Prostate gland (tissue), 2 donors: ENCODE measurements at regions not wholly inside any gene's neighbourhood (a gene's known extent, or its start where the extent isn't known, plus 50 kb on each side); places are given as distances from the start of the nearest gene placed in this dataset.
"Not testable (repeated sequence)": the region's sequence is repeated elsewhere in the genome, so short reads cannot be mapped to it uniquely, and the experiment has no call there.

Source experiments
- DNase-seq: peaks from one replicate; pipeline ENCODE4 v3.0.0-alpha.2; 2019; ENCODE audit warnings: low spot score
- H3K27ac ChIP-seq, 2 donors: fragments of 200-600 bp; sonication (generic); 2 replicates each; pipeline ENCODE4 v1.5.1; 2017 to 2019
- H3K27me3 ChIP-seq: fragments of 200-600 bp; sonication (generic); replicated peaks from 2 replicates; pipeline ENCODE4 v1.5.1; 2019; ENCODE audit not compliant: insufficient read depth
- H3K36me3 ChIP-seq, 2 donors: fragments of 200-600 bp; sonication (generic); 1 replicate in 1 of 2; 2 replicates in 1 of 2; pipeline versions ENCODE4 v1.5.1 to v1.8.1; 2017 to 2019
- H3K4me1 ChIP-seq: fragments of 200-600 bp; sonication (generic); replicated peaks from 2 replicates; pipeline ENCODE4 v1.5.1; 2019
- H3K4me3 ChIP-seq, 2 donors: fragments of 200-600 bp; sonication (generic); 2 replicates each; pipeline ENCODE4 v1.5.1; 2017 to 2019
- H3K9me3 ChIP-seq: fragments of 200-600 bp; sonication (generic); 2 replicates; pipeline ENCODE4 v1.5.1; 2017
- CTCF ChIP-seq, 4 experiments: fragments of 200-600 bp in 2 of 4; fragments of 450-650 bp in 2 of 4; sonication (generic) in 2 of 4; IDR thresholded peaks; 1 replicate in 3 of 4; 2 replicates in 1 of 4; pipeline ENCODE4 v1.5.1; 2016 to 2019; ENCODE audit warnings: antibody characterized with exemption in 4 of 4, mild to moderate bottlenecking in 2 of 4, moderate library complexity in 2 of 4
- POLR2A ChIP-seq: fragments of 450-650 bp; IDR thresholded peaks from one replicate; pipeline ENCODE4 v1.6.1; 2016; ENCODE audit warnings: antibody characterized with exemption, mild to moderate bottlenecking
- POLR2AphosphoS5 ChIP-seq: sonication (generic); formaldehyde crosslinking; IDR thresholded peaks from one replicate; pipeline ENCODE4 v1.6.1; 2017; ENCODE audit warnings: antibody characterized with exemption
- WGBS: methylation state at CpG from one replicate; pipeline ENCODE4 v1.1.5; 2018; 5-methylcytosine and 5-hydroxymethylcytosine counted together
- intact Hi-C: fragments of 100-400 bp; cut with DNase I; formaldehyde crosslinking; loops from one replicate; pipeline ENCODE4 v1.14.2; 2022

- Histone ChIP-seq H3K27me3 (no peaks in the 10 kb centered on the region), H3K27ac (no peak overlapping the region), H3K9me3 (no peaks in the 10 kb centered on the region), H3K36me3 (no peaks in the 10 kb centered on the region), H3K4me3 (no peak overlapping the region), H3K4me1 (no peaks in the 10 kb centered on the region)
- WGBS: 69% methylated on average over 6 of the region's 6 CpGs
- no peak for DNase-seq
- TF ChIP-seq CTCF (IDR thresholded peaks at IDR 0.05): no peak
- no peak for TF ChIP-seq POLR2AphosphoS5
- no peak for TF ChIP-seq POLR2A
- intact Hi-C loops: no loop called here
Measured at GRCh38 chr10:36780158-36780557, 345.2 kb upstream of the ANKRD30A start.

GRCh38 chr10:36779238-36779846, 346.1 kb upstream of the ANKRD30A start:
- no peaks in the 10 kb centered on the region for H3K9me3 ChIP-seq

GRCh38 chr10:36778651-36779050, 346.7 kb upstream of the ANKRD30A start:
- intact Hi-C loops: loop anchor here (2.0 kb wide), 1 partner anchor 1144 kb away; no protein-coding TSS in a partner anchor

More at GRCh38 chr10:36779238-36779846, 346.1 kb upstream of the ANKRD30A start:
- no peak overlapping the region for H3K4me3 ChIP-seq
- DNase-seq: no peak
- no peaks in the 10 kb centered on the region for H3K4me1 ChIP-seq
- peak in 3 of 4 experiments; percentile 27 to 55 (median 51) for TF ChIP-seq CTCF (IDR thresholded peaks at IDR 0.05)
- TF ChIP-seq POLR2AphosphoS5: no peak
- H3K27me3 ChIP-seq: no peaks in the 10 kb centered on the region
- no peak overlapping the region for H3K27ac ChIP-seq
- no peaks in the 10 kb centered on the region for H3K36me3 ChIP-seq
- intact Hi-C loops: loop anchor here (2.0 kb wide), 1 partner anchor 1145 kb away; no protein-coding TSS in a partner anchor
- 17% methylated on average over 2 of the region's 2 CpGs for WGBS

GRCh38 chr10:36773652-36774051, 351.7 kb upstream of the ANKRD30A start:
- Histone ChIP-seq H3K9me3 (no peaks in the 10 kb centered on the region), H3K27ac (no peak overlapping the region), H3K27me3 (no peaks in the 10 kb centered on the region), H3K4me3 (no peak overlapping the region), H3K36me3 (no peaks in the 10 kb centered on the region), H3K4me1 (no peaks in the 10 kb centered on the region)
- WGBS: 88% methylated on average over 2 of the region's 2 CpGs
- no peak for DNase-seq
- intact Hi-C loops: no loop called here
- TF ChIP-seq CTCF (IDR thresholded peaks at IDR 0.05): no peak
- TF ChIP-seq POLR2A: no peak
- no peak for TF ChIP-seq POLR2AphosphoS5

More at GRCh38 chr10:36778651-36779050, 346.7 kb upstream of the ANKRD30A start:
- H3K27me3 ChIP-seq: no peaks in the 10 kb centered on the region
- H3K9me3 ChIP-seq: no peaks in the 10 kb centered on the region
- H3K4me3 ChIP-seq: no peak overlapping the region
- no peak overlapping the region for H3K27ac ChIP-seq
- no peak for DNase-seq
- no peaks in the 10 kb centered on the region for H3K4me1 ChIP-seq
- no peak for TF ChIP-seq CTCF (IDR thresholded peaks at IDR 0.05)
- TF ChIP-seq POLR2AphosphoS5: no peak
- TF ChIP-seq POLR2A: no peak
- H3K36me3 ChIP-seq: no peaks in the 10 kb centered on the region

GRCh38 chr10:36771725-36772124, 353.7 kb upstream of the ANKRD30A start:
- WGBS: 70% methylated on average over 1 of the region's 1 CpG
- no peak overlapping the region for H3K27ac ChIP-seq
- no peaks in the 10 kb centered on the region for H3K4me1 ChIP-seq
- intact Hi-C loops: no loop called here
- H3K27me3 ChIP-seq: no peaks in the 10 kb centered on the region
- no peak for TF ChIP-seq CTCF (IDR thresholded peaks at IDR 0.05)
- no peak for TF ChIP-seq POLR2AphosphoS5
- TF ChIP-seq POLR2A: no peak
- H3K36me3 ChIP-seq: no peaks in the 10 kb centered on the region
- no peaks in the 10 kb centered on the region for H3K9me3 ChIP-seq
- no peak overlapping the region for H3K4me3 ChIP-seq
- DNase-seq: no peak

- H3K4me1 ChIP-seq, H3K4me3 ChIP-seq, H3K9me3 ChIP-seq, H3K27me3 ChIP-seq, intact Hi-C loops, H3K27ac ChIP-seq, H3K36me3 ChIP-seq, DNase-seq: not testable (repeated sequence)
- 91% methylated on average over 7 of the region's 7 CpGs for WGBS
Measured at GRCh38 chr10:36769741-36770140, 355.7 kb upstream of the ANKRD30A start.
